Liver (tissue), 8 donors: ENCODE measurements at regions not wholly inside any gene's neighbourhood (a gene's known extent, or its start where the extent isn't known, plus 50 kb on each side); places are given as distances from the start of the nearest gene placed in this dataset.

ENCODE experiments used
- DNase-seq: peaks from one replicate; pipeline ENCODE4 v3.0.0-alpha.2; 2017; ENCODE audit warnings: low spot score
- H3K27ac ChIP-seq, 2 donors: one replicate each; pipeline ENCODE4 v1.7.0; 2013; ENCODE audit warnings: inconsistent platforms in 2 of 2, low read length in 2 of 2, control low read depth in 1 of 2, low read depth in 1 of 2, mild to moderate bottlenecking in 1 of 2
- H3K27me3 ChIP-seq, 4 donors: one replicate each; pipeline versions ENCODE4 v1.6.1 to v1.7.0; 2013; ENCODE audit warnings: low read length in 3 of 4, inconsistent platforms in 1 of 4, mild to moderate bottlenecking in 1 of 4, moderate library complexity in 1 of 4; ENCODE audit not compliant: control insufficient read depth in 4 of 4, insufficient read depth in 4 of 4
- H3K36me3 ChIP-seq, 4 donors: one replicate each; pipeline versions ENCODE4 v1.6.1 to v1.7.0; 2013; ENCODE audit warnings: low read length in 3 of 4, mild to moderate bottlenecking in 3 of 4, low read depth in 1 of 4, moderate library complexity in 1 of 4; ENCODE audit not compliant: control insufficient read depth in 4 of 4, insufficient read depth in 3 of 4
- H3K4me1 ChIP-seq, 4 donors: one replicate each; pipeline versions ENCODE4 v1.6.1 to v1.7.0; 2013; ENCODE audit warnings: low read length in 3 of 4, mild to moderate bottlenecking in 3 of 4, moderate library complexity in 1 of 4; ENCODE audit not compliant: control insufficient read depth in 4 of 4, insufficient read depth in 4 of 4
- H3K4me3 ChIP-seq, 3 donors: one replicate each; pipeline versions ENCODE4 v1.6.1 to v1.7.0; 2013; ENCODE audit warnings: low read length in 3 of 3, control low read depth in 1 of 3, low read depth in 1 of 3, mild to moderate bottlenecking in 1 of 3
- H3K9ac ChIP-seq, 2 donors: one replicate each; pipeline ENCODE4 v1.7.0; 2013; ENCODE audit warnings: low read length in 2 of 2, mild to moderate bottlenecking in 2 of 2, moderate library complexity in 2 of 2, control low read depth in 1 of 2, low read depth in 1 of 2
- H3K9me3 ChIP-seq, 4 donors: one replicate each; pipeline versions ENCODE4 v1.6.1 to v1.7.0; 2013; ENCODE audit warnings: low read length in 3 of 4; ENCODE audit not compliant: control insufficient read depth in 4 of 4
- EGR1 ChIP-seq, 2 donors: IDR thresholded peaks; 2 replicates each; pipeline ENCODE4 v1.6.1; 2016 to 2018; ENCODE audit warnings: antibody characterized with exemption in 2 of 2, low read depth in 2 of 2
- FOXA1 ChIP-seq: IDR thresholded peaks from 2 replicates; pipeline ENCODE4 v1.6.1; 2016; ENCODE audit warnings: antibody characterized with exemption
- FOXA2 ChIP-seq: IDR thresholded peaks from 2 replicates; pipeline ENCODE4 v1.6.1; 2016; ENCODE audit warnings: antibody characterized with exemption
- GABPA ChIP-seq, 2 donors: IDR thresholded peaks in 1 of 2; conservative IDR thresholded peaks in 1 of 2; 2 replicates each; pipeline ENCODE4 v1.6.1; 2016; ENCODE audit warnings: antibody characterized with exemption in 2 of 2, mild to moderate bottlenecking in 1 of 2, moderate library complexity in 1 of 2
- HNF4A ChIP-seq, 2 donors: conservative IDR thresholded peaks; 2 replicates each; pipeline ENCODE4 v1.6.1; 2016; ENCODE audit warnings: antibody characterized with exemption in 2 of 2, mild to moderate bottlenecking in 2 of 2
- HNF4G ChIP-seq: IDR thresholded peaks from 2 replicates; pipeline ENCODE4 v1.6.1; 2016; ENCODE audit warnings: antibody characterized with exemption
- JUND ChIP-seq, 2 donors: IDR thresholded peaks; 2 replicates each; pipeline ENCODE4 v1.6.1; 2016; ENCODE audit warnings: antibody characterized with exemption in 2 of 2
- NR2F2 ChIP-seq: IDR thresholded peaks from 2 replicates; pipeline ENCODE4 v1.6.1; 2016; ENCODE audit warnings: antibody characterized with exemption
- RAD21 ChIP-seq, 2 donors: IDR thresholded peaks; 2 replicates each; pipeline ENCODE4 v1.6.1; 2016; ENCODE audit warnings: antibody characterized with exemption in 2 of 2, mild to moderate bottlenecking in 2 of 2
- RXRA ChIP-seq, 2 donors: IDR thresholded peaks; 2 replicates each; pipeline ENCODE4 v1.6.1; 2017 to 2018; ENCODE audit warnings: antibody characterized with exemption in 2 of 2, mild to moderate bottlenecking in 1 of 2
- SP1 ChIP-seq: IDR thresholded peaks from 2 replicates; pipeline ENCODE4 v1.6.1; 2018; ENCODE audit warnings: antibody characterized with exemption, mild to moderate bottlenecking
- TAF1 ChIP-seq: conservative IDR thresholded peaks from 2 replicates; pipeline ENCODE4 v1.6.1; 2016; ENCODE audit warnings: antibody characterized with exemption, mild to moderate bottlenecking
- YY1 ChIP-seq: IDR thresholded peaks from 2 replicates; pipeline ENCODE4 v1.6.1; 2016; ENCODE audit warnings: antibody characterized with exemption, mild to moderate bottlenecking
- WGBS: extraction: QIAGEN DNeasy Blood & Tissue Kit; methylation state at CpG from one replicate; pipeline ENCODE4 v1.1.7; 2013; 5-methylcytosine and 5-hydroxymethylcytosine counted together
- TF ChIP-seq, protein P1 (sequence below): IDR thresholded peaks from 2 replicates; pipeline ENCODE4 v1.6.1; 2016; ENCODE audit warnings: antibody characterized with exemption
- TF ChIP-seq, protein P2 (sequence below): fragments of 150-350 bp; IDR thresholded peaks from 2 replicates; pipeline ENCODE4 v1.5.1; 2017; ENCODE audit warnings: improper control_type of control experiment, low read depth, low read length; ENCODE audit not compliant: missing input control
- TF ChIP-seq, protein P3 (sequence below): IDR thresholded peaks from 2 replicates; pipeline ENCODE4 v1.6.1; 2016; ENCODE audit warnings: antibody characterized with exemption
- TF ChIP-seq, protein P4 (sequence below): IDR thresholded peaks from 2 replicates; pipeline ENCODE4 v1.6.1; 2016; ENCODE audit warnings: antibody characterized with exemption
- TF ChIP-seq, protein P5 (sequence below): IDR thresholded peaks from 2 replicates; pipeline ENCODE4 v1.6.1; 2016; ENCODE audit warnings: antibody characterized with exemption, mild to moderate bottlenecking
- donor health status: healthy.
- donor health status: healthy.
- donor health status: healthy.
- donor health status: healthy.
- donor health status: healthy.

DNA sequence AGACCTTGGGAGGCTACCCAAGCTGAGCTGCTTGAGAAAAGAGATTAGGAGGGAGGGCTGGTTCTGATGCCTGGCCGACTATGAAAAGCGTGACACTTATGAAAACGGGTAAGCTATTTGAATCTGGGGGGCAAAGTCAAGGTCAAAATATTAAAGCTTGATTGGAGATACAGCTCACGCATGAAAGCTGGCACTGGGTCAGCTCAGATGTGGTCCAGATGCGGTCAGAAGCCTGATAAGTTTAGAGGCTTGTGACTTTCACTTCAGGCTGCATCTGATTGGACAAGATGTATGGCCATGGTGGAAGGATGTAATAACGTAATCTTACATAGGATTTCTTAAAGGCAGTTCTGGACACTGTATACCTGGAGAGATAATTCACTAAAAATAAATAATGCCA lies 690.3 kb downstream of the NTRK3 start:
- Histone ChIP-seq H3K4me1 (no peaks in the 10 kb centered on the region), H3K27me3 (peaks cover 0 to 8% (median 0%) of the 10 kb centered on the region in 4 donors), H3K27ac (no peak overlapping the region), H3K9ac (no peak overlapping the region), H3K36me3 (no peaks in the 10 kb centered on the region), H3K4me3 (no peak overlapping the region), H3K9me3 (peaks cover 0 to 3% (median 0%) of the 10 kb centered on the region in 4 donors)
- WGBS: 80% methylated on average over 6 of the region's 6 CpGs
- TF ChIP-seq, protein P1, sequence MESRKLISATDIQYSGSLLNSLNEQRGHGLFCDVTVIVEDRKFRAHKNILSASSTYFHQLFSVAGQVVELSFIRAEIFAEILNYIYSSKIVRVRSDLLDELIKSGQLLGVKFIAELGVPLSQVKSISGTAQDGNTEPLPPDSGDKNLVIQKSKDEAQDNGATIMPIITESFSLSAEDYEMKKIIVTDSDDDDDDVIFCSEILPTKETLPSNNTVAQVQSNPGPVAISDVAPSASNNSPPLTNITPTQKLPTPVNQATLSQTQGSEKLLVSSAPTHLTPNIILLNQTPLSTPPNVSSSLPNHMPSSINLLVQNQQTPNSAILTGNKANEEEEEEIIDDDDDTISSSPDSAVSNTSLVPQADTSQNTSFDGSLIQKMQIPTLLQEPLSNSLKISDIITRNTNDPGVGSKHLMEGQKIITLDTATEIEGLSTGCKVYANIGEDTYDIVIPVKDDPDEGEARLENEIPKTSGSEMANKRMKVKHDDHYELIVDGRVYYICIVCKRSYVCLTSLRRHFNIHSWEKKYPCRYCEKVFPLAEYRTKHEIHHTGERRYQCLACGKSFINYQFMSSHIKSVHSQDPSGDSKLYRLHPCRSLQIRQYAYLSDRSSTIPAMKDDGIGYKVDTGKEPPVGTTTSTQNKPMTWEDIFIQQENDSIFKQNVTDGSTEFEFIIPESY: no peak
- TF ChIP-seq NR2F2 (no peak), YY1 (no peak), EGR1 (IDR thresholded peaks at IDR 0.05; ENCODE audit: low read depth in 2 of 2) (no peak), FOXA1 (no peak), GABPA (IDR thresholded peaks at IDR 0.05 in 1 of 2, conservative IDR thresholded peaks at IDR 0.05 in 1 of 2) (no peak), HNF4A (conservative IDR thresholded peaks at IDR 0.05) (no peak), RAD21 (IDR thresholded peaks at IDR 0.05) (no peak), JUND (IDR thresholded peaks at IDR 0.05) (no peak), TAF1 (no peak), FOXA2 (no peak), RXRA (IDR thresholded peaks at IDR 0.05) (no peak), HNF4G (no peak)
- TF ChIP-seq, protein P2, sequence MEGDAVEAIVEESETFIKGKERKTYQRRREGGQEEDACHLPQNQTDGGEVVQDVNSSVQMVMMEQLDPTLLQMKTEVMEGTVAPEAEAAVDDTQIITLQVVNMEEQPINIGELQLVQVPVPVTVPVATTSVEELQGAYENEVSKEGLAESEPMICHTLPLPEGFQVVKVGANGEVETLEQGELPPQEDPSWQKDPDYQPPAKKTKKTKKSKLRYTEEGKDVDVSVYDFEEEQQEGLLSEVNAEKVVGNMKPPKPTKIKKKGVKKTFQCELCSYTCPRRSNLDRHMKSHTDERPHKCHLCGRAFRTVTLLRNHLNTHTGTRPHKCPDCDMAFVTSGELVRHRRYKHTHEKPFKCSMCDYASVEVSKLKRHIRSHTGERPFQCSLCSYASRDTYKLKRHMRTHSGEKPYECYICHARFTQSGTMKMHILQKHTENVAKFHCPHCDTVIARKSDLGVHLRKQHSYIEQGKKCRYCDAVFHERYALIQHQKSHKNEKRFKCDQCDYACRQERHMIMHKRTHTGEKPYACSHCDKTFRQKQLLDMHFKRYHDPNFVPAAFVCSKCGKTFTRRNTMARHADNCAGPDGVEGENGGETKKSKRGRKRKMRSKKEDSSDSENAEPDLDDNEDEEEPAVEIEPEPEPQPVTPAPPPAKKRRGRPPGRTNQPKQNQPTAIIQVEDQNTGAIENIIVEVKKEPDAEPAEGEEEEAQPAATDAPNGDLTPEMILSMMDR: no peak
- TF ChIP-seq, protein P3, sequence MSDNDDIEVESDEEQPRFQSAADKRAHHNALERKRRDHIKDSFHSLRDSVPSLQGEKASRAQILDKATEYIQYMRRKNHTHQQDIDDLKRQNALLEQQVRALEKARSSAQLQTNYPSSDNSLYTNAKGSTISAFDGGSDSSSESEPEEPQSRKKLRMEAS: no peak
- TF ChIP-seq, protein P4, sequence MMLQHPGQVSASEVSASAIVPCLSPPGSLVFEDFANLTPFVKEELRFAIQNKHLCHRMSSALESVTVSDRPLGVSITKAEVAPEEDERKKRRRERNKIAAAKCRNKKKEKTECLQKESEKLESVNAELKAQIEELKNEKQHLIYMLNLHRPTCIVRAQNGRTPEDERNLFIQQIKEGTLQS: no peak
- TF ChIP-seq, protein P5, sequence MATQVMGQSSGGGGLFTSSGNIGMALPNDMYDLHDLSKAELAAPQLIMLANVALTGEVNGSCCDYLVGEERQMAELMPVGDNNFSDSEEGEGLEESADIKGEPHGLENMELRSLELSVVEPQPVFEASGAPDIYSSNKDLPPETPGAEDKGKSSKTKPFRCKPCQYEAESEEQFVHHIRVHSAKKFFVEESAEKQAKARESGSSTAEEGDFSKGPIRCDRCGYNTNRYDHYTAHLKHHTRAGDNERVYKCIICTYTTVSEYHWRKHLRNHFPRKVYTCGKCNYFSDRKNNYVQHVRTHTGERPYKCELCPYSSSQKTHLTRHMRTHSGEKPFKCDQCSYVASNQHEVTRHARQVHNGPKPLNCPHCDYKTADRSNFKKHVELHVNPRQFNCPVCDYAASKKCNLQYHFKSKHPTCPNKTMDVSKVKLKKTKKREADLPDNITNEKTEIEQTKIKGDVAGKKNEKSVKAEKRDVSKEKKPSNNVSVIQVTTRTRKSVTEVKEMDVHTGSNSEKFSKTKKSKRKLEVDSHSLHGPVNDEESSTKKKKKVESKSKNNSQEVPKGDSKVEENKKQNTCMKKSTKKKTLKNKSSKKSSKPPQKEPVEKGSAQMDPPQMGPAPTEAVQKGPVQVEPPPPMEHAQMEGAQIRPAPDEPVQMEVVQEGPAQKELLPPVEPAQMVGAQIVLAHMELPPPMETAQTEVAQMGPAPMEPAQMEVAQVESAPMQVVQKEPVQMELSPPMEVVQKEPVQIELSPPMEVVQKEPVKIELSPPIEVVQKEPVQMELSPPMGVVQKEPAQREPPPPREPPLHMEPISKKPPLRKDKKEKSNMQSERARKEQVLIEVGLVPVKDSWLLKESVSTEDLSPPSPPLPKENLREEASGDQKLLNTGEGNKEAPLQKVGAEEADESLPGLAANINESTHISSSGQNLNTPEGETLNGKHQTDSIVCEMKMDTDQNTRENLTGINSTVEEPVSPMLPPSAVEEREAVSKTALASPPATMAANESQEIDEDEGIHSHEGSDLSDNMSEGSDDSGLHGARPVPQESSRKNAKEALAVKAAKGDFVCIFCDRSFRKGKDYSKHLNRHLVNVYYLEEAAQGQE: no peak
- no peak for DNase-seq

DNA sequence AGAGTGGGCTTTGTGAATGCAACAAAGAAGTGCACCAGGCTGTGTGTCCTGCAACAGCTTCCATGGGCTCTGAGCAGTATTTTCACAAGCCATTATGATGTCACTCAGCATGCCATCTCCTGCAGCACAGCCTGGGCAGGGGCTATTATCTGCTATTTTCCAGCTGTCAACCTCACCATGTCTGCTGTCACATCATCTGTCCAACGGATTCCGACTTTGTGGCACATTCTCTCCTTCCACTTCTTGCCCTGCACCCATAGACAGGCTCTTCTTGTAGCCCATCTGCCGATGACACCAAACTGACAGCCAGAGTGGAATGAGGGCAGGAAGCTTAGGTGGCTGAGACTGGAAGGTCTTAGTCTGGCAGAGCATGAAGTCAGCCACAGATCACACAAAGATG lies 691.9 kb downstream of the NTRK3 start:
- H3K4me1 ChIP-seq: no peaks in the 10 kb centered on the region
- H3K4me3 ChIP-seq: no peak overlapping the region
- DNase-seq: no peak
- WGBS: 73% methylated on average over 3 of the region's 3 CpGs
- no peaks in the 10 kb centered on the region for H3K36me3 ChIP-seq
- H3K27ac ChIP-seq: no peak overlapping the region
- peaks cover 0 to 3% (median 0%) of the 10 kb centered on the region in 4 donors for H3K9me3 ChIP-seq
- H3K9ac ChIP-seq: no peak overlapping the region
- peaks cover 0 to 8% (median 0%) of the 10 kb centered on the region in 4 donors for H3K27me3 ChIP-seq
- no peak for TF ChIP-seq GABPA (IDR thresholded peaks at IDR 0.05 in 1 of 2, conservative IDR thresholded peaks at IDR 0.05 in 1 of 2)
- TF ChIP-seq HNF4A (conservative IDR thresholded peaks at IDR 0.05): no peak
- TF ChIP-seq, protein P3: no peak
- no peak for TF ChIP-seq RXRA (IDR thresholded peaks at IDR 0.05)
- no peak for TF ChIP-seq SP1
- TF ChIP-seq NR2F2: no peak
- no peak for TF ChIP-seq RAD21 (IDR thresholded peaks at IDR 0.05)
- TF ChIP-seq EGR1 (IDR thresholded peaks at IDR 0.05; ENCODE audit: low read depth in 2 of 2): no peak
- TF ChIP-seq, protein P4: no peak
- TF ChIP-seq, protein P5: no peak
- TF ChIP-seq TAF1: no peak
